ENCODE measurements at regions not wholly inside any gene's neighbourhood (a gene's known extent, or its start where the extent isn't known, plus 50 kb on each side); places are given as distances from the start of the nearest gene placed in this dataset.

- H3K4me3 ChIP-seq (ENCODE audit: low read depth in 2 of 2, low read length in 2 of 2), result no peak overlapping the region
- in situ Hi-C loops (cut with HindIII; ENCODE audit: low pct_unique_long_range_greater_than_20kb, low sequenced_read_pairs) (no loop called here), intact Hi-C loops (cut with micrococcal nuclease; ENCODE audit: unreplicated experiment) (no loop called here)
- H3K9me3 ChIP-seq (ENCODE audit: control insufficient read depth, insufficient read depth, low read depth, low read length), result no peaks in the 10 kb centered on the region
- H3K27me3 ChIP-seq (ENCODE audit: control insufficient read depth, insufficient read depth, low read length), result no peaks in the 10 kb centered on the region
- CTCF ChIA-PET, result no interaction called here
- POLR2A ChIA-PET, result no interaction called here
- TF ChIP-seq REST (IDR thresholded peaks at IDR 0.05; ENCODE audit: insufficient read depth in 1 of 2, low read depth in 2 of 2, low read length in 1 of 2) (no peak), CTCF (IDR thresholded peaks at IDR 0.05) (no peak), TCF7L2 (IDR thresholded peaks at IDR 0.05; ENCODE audit: low read depth, low read length) (no peak), POLR2AphosphoS5 (IDR thresholded peaks at IDR 0.05; ENCODE audit: low read depth, low read length) (no peak), SIN3A (IDR thresholded peaks at IDR 0.05; ENCODE audit: borderline replicate concordance, insufficient read depth, low read depth, low read length) (no peak)
- no peaks in the 10 kb centered on the region for H3K36me3 ChIP-seq (ENCODE audit: control insufficient read depth, insufficient read depth, low read length)
- no TSS peak for BruUV-seq (replicated peaks)
- H3K4me1 ChIP-seq (ENCODE audit: control insufficient read depth, insufficient read depth, low read length), result no peaks in the 10 kb centered on the region
- no peak overlapping the region for H3K27ac ChIP-seq (ENCODE audit: low read length)
- no peak for ATAC-seq
- no peak for DNase-seq (ENCODE audit: low read depth, low spot score)
Observed at GRCh38 chr18:28863396-28863795, 686.5 kb upstream of the CDH2 start.

- no peak for TF ChIP-seq REST (IDR thresholded peaks at IDR 0.05; ENCODE audit: insufficient read depth in 1 of 2, low read depth in 2 of 2, low read length in 1 of 2)
- TF ChIP-seq POLR2AphosphoS5 (IDR thresholded peaks at IDR 0.05; ENCODE audit: low read depth, low read length), result no peak
- no peak for TF ChIP-seq TCF7L2 (IDR thresholded peaks at IDR 0.05; ENCODE audit: low read depth, low read length)
- TF ChIP-seq CTCF (IDR thresholded peaks at IDR 0.05), result no peak
- TF ChIP-seq SIN3A (IDR thresholded peaks at IDR 0.05; ENCODE audit: borderline replicate concordance, insufficient read depth, low read depth, low read length), result no peak
- Histone ChIP-seq H3K4me3 (ENCODE audit: low read depth in 2 of 2, low read length in 2 of 2) (no peak overlapping the region), H3K9me3 (ENCODE audit: control insufficient read depth, insufficient read depth, low read depth, low read length) (no peaks in the 10 kb centered on the region), H3K4me1 (ENCODE audit: control insufficient read depth, insufficient read depth, low read length) (no peaks in the 10 kb centered on the region), H3K27me3 (ENCODE audit: control insufficient read depth, insufficient read depth, low read length) (no peaks in the 10 kb centered on the region), H3K36me3 (ENCODE audit: control insufficient read depth, insufficient read depth, low read length) (no peaks in the 10 kb centered on the region), H3K27ac (ENCODE audit: low read length) (no peak overlapping the region)
- ATAC-seq (no peak), DNase-seq (ENCODE audit: low read depth, low spot score) (no peak)
- in situ Hi-C loops (cut with HindIII; ENCODE audit: low pct_unique_long_range_greater_than_20kb, low sequenced_read_pairs), result no loop called here
- POLR2A ChIA-PET, result no interaction called here
- BruUV-seq (replicated peaks), result no TSS peak
- CTCF ChIA-PET, result no interaction called here
- intact Hi-C loops (cut with micrococcal nuclease; ENCODE audit: unreplicated experiment), result no loop called here
Observed at GRCh38 chr18:28858248-28858647, 681.3 kb upstream of the CDH2 start.

Data from Panc1 (cell line).